ENCODE measurements at regions not wholly inside any gene's neighbourhood (a gene's known extent, or its start where the extent isn't known, plus 50 kb on each side); places are given as distances from the start of the nearest gene placed in this dataset.

- no peak for TF ChIP-seq ZBTB11 (CRISPR knock-in tag; IDR thresholded peaks at IDR 0.05)
Measured at GRCh38 chr12:124434354-124434753, 133.1 kb downstream of the NCOR2 start (continued).

- no peak for DNase-seq (ENCODE audit: low read depth, low spot score)
- ChIA-PET RAD21 (ENCODE audit: unreplicated experiment) (no interaction called here), SMC1A (ENCODE audit: uncharacterized antibody, unreplicated experiment) (no interaction called here), CTCF (no interaction called here), POLR2A (no interaction called here)
- no peaks in the 10 kb centered on the region for H3K4me1 ChIP-seq (ENCODE audit: control insufficient read depth, insufficient read depth, low read length)
- ATAC-seq, result no peak
- 96% methylated on average over 5 of the region's 8 CpGs for WGBS (ENCODE audit: insufficient coverage, insufficient replicate concordance, low lambda C conversion rate, missing lambda C conversion rate)
- intact Hi-C loops (cut with micrococcal nuclease; ENCODE audit: unreplicated experiment) (no loop called here), in situ Hi-C loops (cut with MboI) (no loop called here)
- no peaks in the 10 kb centered on the region for H3K79me2 ChIP-seq (ENCODE audit: control insufficient read depth, insufficient read depth, low read length)
- H2AFZ ChIP-seq (ENCODE audit: control insufficient read depth, low read depth, low read length), result no peak overlapping the region
- H4K20me1 ChIP-seq (ENCODE audit: control insufficient read depth, insufficient read depth), result no peaks in the 10 kb centered on the region
- FAIRE-seq, result no peak
- H3K4me3 ChIP-seq, result no peak overlapping the region
- H3K27ac ChIP-seq (ENCODE audit: control insufficient read depth, insufficient read depth), result no peak overlapping the region
- no peak overlapping the region for H3K4me2 ChIP-seq (ENCODE audit: control insufficient read depth, insufficient read depth)
- no peaks in the 10 kb centered on the region for H3K27me3 ChIP-seq (replicated peaks in 1 of 2; ENCODE audit: control insufficient read depth in 2 of 2, insufficient read depth in 2 of 2, low read length in 1 of 2)
- H3K36me3 ChIP-seq (ENCODE audit: control insufficient read depth in 2 of 2, insufficient read depth in 2 of 2, low read length in 1 of 2), result peaks cover 4 to 31% of the 10 kb centered on the region in 2 experiments; a peak in 3 of 4 replicates
- no peaks in the 10 kb centered on the region for H3K9me3 ChIP-seq (replicated peaks; ENCODE audit: control insufficient read depth, insufficient read depth, low read length)
- H3K9ac ChIP-seq (ENCODE audit: control insufficient read depth, insufficient read depth, low read length), result no peak overlapping the region
- BruUV-seq (replicated peaks), result no TSS peak
- no peak for TF ChIP-seq NFIC (IDR thresholded peaks at IDR 0.05; ENCODE audit: low read depth, low read length)
- no peak for TF ChIP-seq IKZF2 (IDR thresholded peaks at IDR 0.05)
- TF ChIP-seq NKRF (conservative IDR thresholded peaks at IDR 0.05), result no peak
- no peak for TF ChIP-seq YY1 (IDR thresholded peaks at IDR 0.05; ENCODE audit: low read depth, low read length)
- no peak for TF ChIP-seq ZZZ3 (IDR thresholded peaks at IDR 0.05; ENCODE audit: control insufficient read depth, insufficient read length, low read depth)
- no peak for TF ChIP-seq STAT1 (conservative IDR thresholded peaks at IDR 0.05)
- TF ChIP-seq ATF3 (IDR thresholded peaks at IDR 0.05; ENCODE audit: borderline replicate concordance, extremely low read depth, low read depth, low read length), result no peak
- TF ChIP-seq PRDM15 (CRISPR knock-in tag; IDR thresholded peaks at IDR 0.05), result no peak
- no peak for TF ChIP-seq RAD21 (IDR thresholded peaks at IDR 0.05; ENCODE audit: insufficient read depth, low read depth, low read length)
Measured at GRCh38 chr12:124433879-124434278, 133.5 kb downstream of the NCOR2 start.

Measured in GM12878 (cell line).